ENCODE measurements at regions not wholly inside any gene's neighbourhood (a gene's known extent, or its start where the extent isn't known, plus 50 kb on each side); places are given as distances from the start of the nearest gene placed in this dataset.
A peak's percentile ranks its signal among the peaks of the same experiment; 100 is the strongest.

- TF ChIP-seq EZH2 (IDR thresholded peaks at IDR 0.05; ENCODE audit: borderline replicate concordance, low read depth, low read length, severe bottlenecking) (no peak), CTCF (IDR thresholded peaks at IDR 0.05; ENCODE audit: borderline replicate concordance, extremely low read depth, low read length, poor library complexity, severe bottlenecking) (no peak)
- no peak for ATAC-seq (ENCODE audit: insufficient read depth, low read depth)
- H3K4me2 ChIP-seq (ENCODE audit: insufficient read depth, low read length), result no peak overlapping the region
These were observed 227.3 kb upstream of the RTL1 start for GRCh38 chr14:101130861-101131260.

GRCh38 chr14:101131451-101131916 lies 228.0 kb upstream of the RTL1 start:
- Histone ChIP-seq H3K36me3 (ENCODE audit: insufficient read depth, low read length) (no peaks in the 10 kb centered on the region), H3K9ac (ENCODE audit: low read depth, low read length) (no peak overlapping the region; the same call in 1 of the 2 replicates), H3K4me1 (ENCODE audit: insufficient read depth, low read length) (peaks cover 41% of the 10 kb centered on the region), H2AFZ (ENCODE audit: low read depth, low read length) (no peak overlapping the region), H3K79me2 (ENCODE audit: insufficient read depth, low read length) (no peaks in the 10 kb centered on the region), H3K4me3 (ENCODE audit: low read depth in 1 of 2, low read length in 2 of 2) (no peak overlapping the region), H3K27me3 (ENCODE audit: insufficient read depth, low read length, poor library complexity) (no peaks in the 10 kb centered on the region), H3K9me3 (ENCODE audit: insufficient read depth, low read length, severe bottlenecking) (no peaks in the 10 kb centered on the region), H3K4me2 (ENCODE audit: insufficient read depth, low read length) (no peak overlapping the region), H4K20me1 (ENCODE audit: insufficient read depth, low read length) (no peaks in the 10 kb centered on the region), H3K27ac (ENCODE audit: low read length) (no peak overlapping the region)
- TF ChIP-seq EZH2 (IDR thresholded peaks at IDR 0.05; ENCODE audit: borderline replicate concordance, low read depth, low read length, severe bottlenecking), result no peak
- no peak for TF ChIP-seq CTCF (IDR thresholded peaks at IDR 0.05; ENCODE audit: borderline replicate concordance, extremely low read depth, low read length, poor library complexity, severe bottlenecking)
- ATAC-seq (ENCODE audit: insufficient read depth, low read depth) (no peak), DNase-seq (no peak)

More at GRCh38 chr14:101130861-101131260, 227.3 kb upstream of the RTL1 start:
- Histone ChIP-seq H2AFZ (ENCODE audit: low read depth, low read length) (no peak overlapping the region), H3K9me3 (ENCODE audit: insufficient read depth, low read length, severe bottlenecking) (no peaks in the 10 kb centered on the region), H3K79me2 (ENCODE audit: insufficient read depth, low read length) (no peaks in the 10 kb centered on the region), H3K27ac (ENCODE audit: low read length) (no peak overlapping the region), H3K9ac (ENCODE audit: low read depth, low read length) (no peak overlapping the region), H3K4me1 (ENCODE audit: insufficient read depth, low read length) (peaks cover 34% of the 10 kb centered on the region), H4K20me1 (ENCODE audit: insufficient read depth, low read length) (no peaks in the 10 kb centered on the region), H3K36me3 (ENCODE audit: insufficient read depth, low read length) (no peaks in the 10 kb centered on the region), H3K27me3 (ENCODE audit: insufficient read depth, low read length, poor library complexity) (no peaks in the 10 kb centered on the region), H3K4me3 (ENCODE audit: low read depth in 1 of 2, low read length in 2 of 2) (no peak overlapping the region)
- DNase-seq, result no peak

- TF ChIP-seq CTCF (IDR thresholded peaks at IDR 0.05; ENCODE audit: borderline replicate concordance, extremely low read depth, low read length, poor library complexity, severe bottlenecking) (no peak), EZH2 (IDR thresholded peaks at IDR 0.05; ENCODE audit: borderline replicate concordance, low read depth, low read length, severe bottlenecking) (no peak)
- DNase-seq (peak; percentile 43), ATAC-seq (ENCODE audit: insufficient read depth, low read depth) (peak; percentile 47)
- no peaks in the 10 kb centered on the region for H3K27me3 ChIP-seq (ENCODE audit: insufficient read depth, low read length, poor library complexity)
- H3K36me3 ChIP-seq (ENCODE audit: insufficient read depth, low read length), result no peaks in the 10 kb centered on the region
- no peaks in the 10 kb centered on the region for H4K20me1 ChIP-seq (ENCODE audit: insufficient read depth, low read length)
- no peak overlapping the region for H3K4me3 ChIP-seq (ENCODE audit: low read depth in 1 of 2, low read length in 2 of 2)
- peaks cover 42% of the 10 kb centered on the region for H3K4me1 ChIP-seq (ENCODE audit: insufficient read depth, low read length)
- H2AFZ ChIP-seq (ENCODE audit: low read depth, low read length), result no peak overlapping the region
- no peak overlapping the region for H3K4me2 ChIP-seq (ENCODE audit: insufficient read depth, low read length)
- H3K9ac ChIP-seq (ENCODE audit: low read depth, low read length), result no peak overlapping the region
- H3K79me2 ChIP-seq (ENCODE audit: insufficient read depth, low read length), result no peaks in the 10 kb centered on the region
- H3K27ac ChIP-seq (ENCODE audit: low read length), result no peak overlapping the region; the same call in 1 of the 2 replicates
- no peaks in the 10 kb centered on the region for H3K9me3 ChIP-seq (ENCODE audit: insufficient read depth, low read length, severe bottlenecking)
These were observed 228.6 kb upstream of the RTL1 start for GRCh38 chr14:101132051-101132571.
